GM23248 (cell line): ENCODE measurements at regions not wholly inside any gene's neighbourhood (a gene's known extent, or its start where the extent isn't known, plus 50 kb on each side); places are given as distances from the start of the nearest gene placed in this dataset.

Experiments used
- EZH2 ChIP-seq: fragments of 200-600 bp; sonication (generic); IDR thresholded peaks from 2 replicates; pipeline ENCODE4 v1.6.1; 2018; ENCODE audit warnings: antibody characterized with exemption, mild to moderate bottlenecking; ENCODE audit not compliant: insufficient read depth, poor library complexity, severe bottlenecking
- EZH2phosphoT487 ChIP-seq: fragments of 200-600 bp; sonication (generic); IDR thresholded peaks from 2 replicates; pipeline ENCODE4 v1.6.1; 2018; ENCODE audit warnings: antibody characterized with exemption, moderate library complexity, mild to moderate bottlenecking, low read depth; ENCODE audit not compliant: insufficient read depth

- TF ChIP-seq EZH2 (no peak), EZH2phosphoT487 (no peak)
Observed at GRCh38 chr21:22764222-22764621, 1766.0 kb downstream of the NCAM2 start.
